ENCODE measurements at regions not wholly inside any gene's neighbourhood (a gene's known extent, or its start where the extent isn't known, plus 50 kb on each side); places are given as distances from the start of the nearest gene placed in this dataset.
A peak's percentile ranks its signal among the peaks of the same experiment; 100 is the strongest.

- DNase-seq: no peak
These were observed 51.8 kb upstream of the RIPOR2 start for GRCh38 chr6:24987446-24988115.

- no peak for DNase-seq
These were observed 52.8 kb upstream of the RIPOR2 start for GRCh38 chr6:24988562-24988961.

- no peak for DNase-seq
These were observed 54.6 kb upstream of the RIPOR2 start for GRCh38 chr6:24990236-24990845.

GRCh38 chr6:24990944-24991809, 55.4 kb upstream of the RIPOR2 start:
- DNase-seq: no peak

GRCh38 chr6:24991810-24992467, 56.2 kb upstream of the RIPOR2 start:
- peak; percentile 63 for DNase-seq

GRCh38 chr6:24994812-24995211, 59.1 kb upstream of the RIPOR2 start:
- no peak for DNase-seq

GRCh38 chr6:24995270-24995669, 59.5 kb upstream of the RIPOR2 start:
- no peak for DNase-seq

GRCh38 chr6:24996269-24996836, 60.6 kb upstream of the RIPOR2 start:
- DNase-seq: no peak

- DNase-seq: no peak
These were observed 61.5 kb upstream of the RIPOR2 start for GRCh38 chr6:24997231-24997630.

GRCh38 chr6:24997905-24998304, 62.1 kb upstream of the RIPOR2 start:
- DNase-seq: no peak

GRCh38 chr6:25002326-25003091, 66.7 kb upstream of the RIPOR2 start:
- no peak for DNase-seq

GRCh38 chr6:25004357-25004756, 68.6 kb upstream of the RIPOR2 start:
- DNase-seq: no peak

GRCh38 chr6:25005010-25005409, 69.2 kb upstream of the RIPOR2 start:
- no peak for DNase-seq

GRCh38 chr6:25006075-25006474, 70.3 kb upstream of the RIPOR2 start:
- no peak for DNase-seq

- no peak for DNase-seq
These were observed 70.8 kb upstream of the RIPOR2 start for GRCh38 chr6:25006565-25007001.

GRCh38 chr6:25007269-25007699, 71.5 kb upstream of the RIPOR2 start:
- no peak for DNase-seq

GRCh38 chr6:25008707-25009392, 73.1 kb upstream of the RIPOR2 start:
- DNase-seq: no peak

- no peak for DNase-seq
These were observed 73.6 kb upstream of the RIPOR2 start for GRCh38 chr6:25009393-25009710.

GRCh38 chr6:25010176-25010575, 74.4 kb upstream of the RIPOR2 start:
- DNase-seq: no peak

GRCh38 chr6:25010902-25011625, 75.3 kb upstream of the RIPOR2 start:
- no peak for DNase-seq

GRCh38 chr6:25012657-25013056, 76.9 kb upstream of the RIPOR2 start:
- no peak for DNase-seq
